Peyer's patch (tissue), 4 donors: ENCODE measurements at regions not wholly inside any gene's neighbourhood (a gene's known extent, or its start where the extent isn't known, plus 50 kb on each side); places are given as distances from the start of the nearest gene placed in this dataset.

ENCODE experiments used
- CTCF ChIP-seq, 6 experiments: fragments of 450-650 bp in 4 of 6; fragments of 200-600 bp in 2 of 6; sonication (generic) in 1 of 6; IDR thresholded peaks; one replicate each; pipeline ENCODE4 v1.5.1; 2017 to 2019; ENCODE audit warnings: antibody characterized with exemption in 6 of 6, mild to moderate bottlenecking in 3 of 6, moderate library complexity in 1 of 6
- POLR2A ChIP-seq, 2 donors: fragments of 450-650 bp; IDR thresholded peaks; one replicate each; pipeline ENCODE4 v1.5.1; 2017; ENCODE audit warnings: antibody characterized with exemption in 2 of 2, mild to moderate bottlenecking in 2 of 2, moderate library complexity in 2 of 2

GRCh38 chr9:115747731-115748130 lies 405.9 kb upstream of the PAPPA start:
- no peak for TF ChIP-seq CTCF (IDR thresholded peaks at IDR 0.05)
- no peak for TF ChIP-seq POLR2A (IDR thresholded peaks at IDR 0.05)
